Upper lobe of left lung (tissue), 4 donors: ENCODE measurements at regions not wholly inside any gene's neighbourhood (a gene's known extent, or its start where the extent isn't known, plus 50 kb on each side); places are given as distances from the start of the nearest gene placed in this dataset.

Experiments
- EP300 ChIP-seq, 4 donors: sonication (generic); formaldehyde crosslinking; IDR thresholded peaks; one replicate each; pipeline ENCODE4 v1.5.1; 2017; ENCODE audit warnings: antibody characterized with exemption in 4 of 4, control low read depth in 2 of 4
- POLR2A ChIP-seq, 4 donors: fragments of 450-650 bp; IDR thresholded peaks; one replicate each; pipeline ENCODE4 v1.5.1; 2016 to 2017; ENCODE audit warnings: antibody characterized with exemption in 4 of 4, mild to moderate bottlenecking in 2 of 4
- POLR2AphosphoS5 ChIP-seq, 2 donors: sonication (generic); formaldehyde crosslinking; IDR thresholded peaks; one replicate each; pipeline ENCODE4 v1.5.1; 2017; ENCODE audit warnings: antibody characterized with exemption in 2 of 2
- TF ChIP-seq, protein P1 (sequence below), 6 experiments: fragments of 450-650 bp in 4 of 6; fragments of 200-600 bp in 2 of 6; sonication (generic) in 2 of 6; IDR thresholded peaks; one replicate each; pipeline ENCODE4 v1.5.1; 2016 to 2019; ENCODE audit warnings: antibody characterized with exemption in 6 of 6

DNA sequence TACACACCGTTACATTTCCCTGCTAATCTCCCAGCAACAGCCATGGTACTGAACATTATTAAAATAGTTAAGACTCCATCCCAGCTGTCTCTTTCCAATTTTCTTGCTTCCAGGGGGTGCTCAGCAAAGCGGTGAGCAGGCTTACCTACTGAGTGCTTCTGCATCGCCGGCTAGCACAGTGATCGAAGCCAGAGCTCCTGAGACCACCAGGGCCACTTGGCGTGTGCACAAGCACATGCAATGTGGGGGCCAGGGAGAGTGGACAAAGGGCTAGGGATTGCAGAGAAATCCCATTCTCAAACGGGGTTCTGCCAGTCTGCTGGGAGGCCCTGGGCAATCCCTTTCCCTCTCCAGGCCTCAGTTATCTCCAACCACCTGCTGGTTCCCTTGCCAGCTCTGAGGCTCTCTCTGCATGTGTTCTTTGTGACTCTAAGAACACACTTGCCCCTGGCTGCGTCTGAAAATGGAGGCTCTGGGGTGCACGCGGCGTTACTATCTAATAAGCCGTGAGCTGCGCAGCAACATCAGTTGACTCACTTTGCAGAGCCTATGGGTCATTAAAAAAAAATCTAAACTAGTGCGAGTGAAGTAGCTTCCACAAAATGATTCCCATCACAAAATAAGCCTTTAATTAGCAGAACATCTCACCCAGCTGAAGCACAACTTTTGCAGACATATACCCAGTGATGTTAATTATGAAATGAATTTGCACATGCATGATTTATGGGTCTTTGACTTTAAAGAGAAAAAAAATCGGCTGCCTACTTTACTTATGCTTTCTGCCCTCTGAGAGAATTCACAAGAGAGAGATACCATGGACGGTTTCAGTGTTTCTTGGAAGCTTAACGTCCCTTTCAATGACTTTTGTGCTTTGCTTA lies 271.5 kb downstream of the TLE3 start:
- TF ChIP-seq EP300 (IDR thresholded peaks at IDR 0.05) (no peak), POLR2A (IDR thresholded peaks at IDR 0.05) (no peak), POLR2AphosphoS5 (IDR thresholded peaks at IDR 0.05) (no peak)
- TF ChIP-seq, protein P1, sequence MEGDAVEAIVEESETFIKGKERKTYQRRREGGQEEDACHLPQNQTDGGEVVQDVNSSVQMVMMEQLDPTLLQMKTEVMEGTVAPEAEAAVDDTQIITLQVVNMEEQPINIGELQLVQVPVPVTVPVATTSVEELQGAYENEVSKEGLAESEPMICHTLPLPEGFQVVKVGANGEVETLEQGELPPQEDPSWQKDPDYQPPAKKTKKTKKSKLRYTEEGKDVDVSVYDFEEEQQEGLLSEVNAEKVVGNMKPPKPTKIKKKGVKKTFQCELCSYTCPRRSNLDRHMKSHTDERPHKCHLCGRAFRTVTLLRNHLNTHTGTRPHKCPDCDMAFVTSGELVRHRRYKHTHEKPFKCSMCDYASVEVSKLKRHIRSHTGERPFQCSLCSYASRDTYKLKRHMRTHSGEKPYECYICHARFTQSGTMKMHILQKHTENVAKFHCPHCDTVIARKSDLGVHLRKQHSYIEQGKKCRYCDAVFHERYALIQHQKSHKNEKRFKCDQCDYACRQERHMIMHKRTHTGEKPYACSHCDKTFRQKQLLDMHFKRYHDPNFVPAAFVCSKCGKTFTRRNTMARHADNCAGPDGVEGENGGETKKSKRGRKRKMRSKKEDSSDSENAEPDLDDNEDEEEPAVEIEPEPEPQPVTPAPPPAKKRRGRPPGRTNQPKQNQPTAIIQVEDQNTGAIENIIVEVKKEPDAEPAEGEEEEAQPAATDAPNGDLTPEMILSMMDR (IDR thresholded peaks at IDR 0.05): no peak
